Liver (tissue), 3 donors: ENCODE measurements at regions not wholly inside any gene's neighbourhood (a gene's known extent, or its start where the extent isn't known, plus 50 kb on each side); places are given as distances from the start of the nearest gene placed in this dataset.
"Not testable (repeated sequence)": the region's sequence is repeated elsewhere in the genome, so short reads cannot be mapped to it uniquely, and the experiment has no call there.

ENCODE experiments used
- FOXA1 ChIP-seq: IDR thresholded peaks from 2 replicates; pipeline ENCODE4 v1.6.1; 2016; ENCODE audit warnings: antibody characterized with exemption
- TF ChIP-seq, protein P1 (sequence below): fragments of 150-350 bp; IDR thresholded peaks from 2 replicates; pipeline ENCODE4 v1.5.1; 2017; ENCODE audit warnings: improper control_type of control experiment, low read depth, low read length; ENCODE audit not compliant: missing input control
- TF ChIP-seq, protein P2 (sequence below): IDR thresholded peaks from 2 replicates; pipeline ENCODE4 v1.6.1; 2016; ENCODE audit warnings: antibody characterized with exemption
- donor health status: healthy.
- donor health status: healthy.

DNA sequence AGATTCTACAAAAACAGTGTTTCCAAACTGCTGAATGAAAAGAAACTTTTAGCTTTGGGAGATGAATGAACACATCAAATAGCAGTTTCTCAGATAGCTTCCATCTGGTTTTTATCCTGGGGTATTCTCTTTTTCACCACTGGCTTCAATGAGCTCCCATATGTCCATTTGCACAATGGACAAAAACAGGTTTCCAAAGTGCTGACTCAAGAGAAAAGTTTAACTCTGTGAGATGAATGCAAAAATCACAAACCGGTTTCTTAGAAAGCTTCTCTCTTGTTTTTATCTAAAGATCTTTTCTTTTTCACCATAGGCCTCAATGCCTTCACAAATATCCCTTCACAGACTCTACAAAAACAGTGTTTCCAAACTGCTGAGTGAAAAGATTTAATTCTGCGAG lies 1089.2 kb downstream of the PRIM2 start:
- TF ChIP-seq, protein P1, sequence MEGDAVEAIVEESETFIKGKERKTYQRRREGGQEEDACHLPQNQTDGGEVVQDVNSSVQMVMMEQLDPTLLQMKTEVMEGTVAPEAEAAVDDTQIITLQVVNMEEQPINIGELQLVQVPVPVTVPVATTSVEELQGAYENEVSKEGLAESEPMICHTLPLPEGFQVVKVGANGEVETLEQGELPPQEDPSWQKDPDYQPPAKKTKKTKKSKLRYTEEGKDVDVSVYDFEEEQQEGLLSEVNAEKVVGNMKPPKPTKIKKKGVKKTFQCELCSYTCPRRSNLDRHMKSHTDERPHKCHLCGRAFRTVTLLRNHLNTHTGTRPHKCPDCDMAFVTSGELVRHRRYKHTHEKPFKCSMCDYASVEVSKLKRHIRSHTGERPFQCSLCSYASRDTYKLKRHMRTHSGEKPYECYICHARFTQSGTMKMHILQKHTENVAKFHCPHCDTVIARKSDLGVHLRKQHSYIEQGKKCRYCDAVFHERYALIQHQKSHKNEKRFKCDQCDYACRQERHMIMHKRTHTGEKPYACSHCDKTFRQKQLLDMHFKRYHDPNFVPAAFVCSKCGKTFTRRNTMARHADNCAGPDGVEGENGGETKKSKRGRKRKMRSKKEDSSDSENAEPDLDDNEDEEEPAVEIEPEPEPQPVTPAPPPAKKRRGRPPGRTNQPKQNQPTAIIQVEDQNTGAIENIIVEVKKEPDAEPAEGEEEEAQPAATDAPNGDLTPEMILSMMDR, result not testable (repeated sequence)
- TF ChIP-seq, protein P2, sequence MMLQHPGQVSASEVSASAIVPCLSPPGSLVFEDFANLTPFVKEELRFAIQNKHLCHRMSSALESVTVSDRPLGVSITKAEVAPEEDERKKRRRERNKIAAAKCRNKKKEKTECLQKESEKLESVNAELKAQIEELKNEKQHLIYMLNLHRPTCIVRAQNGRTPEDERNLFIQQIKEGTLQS, result not testable (repeated sequence)
- not testable (repeated sequence) for TF ChIP-seq FOXA1
